HUES64 (cell line): ENCODE measurements at regions not wholly inside any gene's neighbourhood (a gene's known extent, or its start where the extent isn't known, plus 50 kb on each side); places are given as distances from the start of the nearest gene placed in this dataset.

Experiments
- H3K27ac ChIP-seq: 2 replicates; pipeline ENCODE4 v1.7.0; 2013; ENCODE audit warnings: low read depth, low read length, inconsistent platforms
- H3K27me3 ChIP-seq: 2 replicates; pipeline ENCODE4 v1.6.1; 2013; ENCODE audit warnings: mild to moderate bottlenecking, low read length; ENCODE audit not compliant: insufficient read depth
- H3K36me3 ChIP-seq: 2 replicates; pipeline ENCODE4 v1.6.1; 2013; ENCODE audit warnings: mild to moderate bottlenecking, low read length; ENCODE audit not compliant: insufficient read depth
- H3K4me1 ChIP-seq: 2 replicates; pipeline ENCODE4 v1.6.1; 2013; ENCODE audit warnings: mild to moderate bottlenecking, low read length, moderate library complexity; ENCODE audit not compliant: insufficient read depth
- H3K4me3 ChIP-seq: 2 replicates; pipeline ENCODE4 v1.5.1; 2013; ENCODE audit warnings: mild to moderate bottlenecking, low read length, moderate library complexity
- H3K9ac ChIP-seq: 2 replicates; pipeline ENCODE4 v1.6.1; 2013; ENCODE audit warnings: mild to moderate bottlenecking, low read depth, low read length
- H3K9me3 ChIP-seq: 2 replicates; pipeline ENCODE4 v1.6.1; 2013; ENCODE audit warnings: low read depth, low read length; ENCODE audit not compliant: insufficient read depth
- WGBS: fragments of 150-250, 120-280 bp; methylation state at CpG from one replicate; pipeline ENCODE4 v1.1.7; 2013; ENCODE audit warnings: missing lambda C conversion rate; 5-methylcytosine and 5-hydroxymethylcytosine counted together

DNA sequence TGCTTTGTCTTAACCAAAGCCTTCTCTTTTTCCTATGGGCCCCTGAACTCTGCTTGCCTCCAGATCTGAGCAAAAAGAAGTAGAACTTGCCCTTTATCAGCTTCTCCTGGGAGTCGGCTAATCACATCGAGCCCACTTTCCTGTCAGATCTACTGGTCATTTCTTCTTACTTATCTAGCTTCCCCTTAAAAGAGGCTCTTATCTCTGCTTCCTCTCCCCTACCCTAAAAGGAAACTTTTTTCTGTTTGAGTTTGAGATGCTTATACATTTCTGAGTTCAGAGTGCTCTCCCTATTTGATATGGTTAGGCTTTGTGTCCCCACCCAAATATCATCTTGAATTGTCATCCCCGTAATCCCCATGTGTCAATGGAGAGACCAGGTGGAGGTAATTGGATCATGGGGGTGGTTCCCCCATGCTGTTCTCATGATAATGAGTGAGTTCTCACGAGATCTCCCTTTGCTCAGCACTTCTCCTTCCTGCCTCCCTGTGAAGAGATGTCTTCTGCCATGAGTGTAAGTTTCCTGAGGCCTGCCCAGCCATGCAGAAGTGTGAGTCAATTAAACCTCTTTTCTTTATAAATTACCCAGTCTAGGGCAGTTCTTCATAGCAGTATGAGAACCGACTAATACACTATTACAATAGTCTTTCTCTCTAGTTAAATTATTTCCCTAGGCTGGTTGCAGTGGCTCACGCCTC lies 114.7 kb upstream of the AMN1 start:
- 82% methylated on average over 5 of the region's 6 CpGs for WGBS
- Histone ChIP-seq H3K4me1 (no peaks in the 10 kb centered on the region), H3K27ac (no peak overlapping the region), H3K9me3 (peaks cover 17% of the 10 kb centered on the region), H3K27me3 (no peaks in the 10 kb centered on the region), H3K9ac (no peak overlapping the region), H3K4me3 (no peak overlapping the region), H3K36me3 (no peaks in the 10 kb centered on the region)

DNA sequence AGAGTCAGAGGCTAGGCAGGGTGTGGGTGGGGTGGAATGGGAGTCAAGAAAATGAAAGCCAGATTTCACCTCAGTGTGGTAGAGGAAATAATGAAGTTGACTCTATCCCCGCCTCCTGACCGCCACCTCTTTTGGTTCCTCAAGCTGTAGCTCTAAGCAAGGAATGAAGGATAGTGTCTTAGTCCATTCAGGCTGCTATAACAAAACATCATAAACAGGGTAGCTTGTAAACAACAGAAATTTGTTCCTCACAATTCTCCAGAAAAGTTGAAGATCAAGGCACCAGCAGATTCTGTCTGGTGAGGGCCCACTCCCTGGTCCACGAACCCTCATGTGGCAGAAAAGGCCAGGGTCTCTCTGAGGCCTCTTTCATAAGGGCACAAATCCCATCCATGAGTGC lies 109.1 kb upstream of the AMN1 start:
- Histone ChIP-seq H3K9me3 (peaks cover 3% of the 10 kb centered on the region; the same call in 1 of the 2 replicates), H3K36me3 (no peaks in the 10 kb centered on the region), H3K27me3 (no peaks in the 10 kb centered on the region), H3K4me3 (no peak overlapping the region), H3K9ac (no peak overlapping the region), H3K27ac (no peak overlapping the region), H3K4me1 (no peaks in the 10 kb centered on the region)
- 96% methylated on average over 3 of the region's 3 CpGs for WGBS

DNA sequence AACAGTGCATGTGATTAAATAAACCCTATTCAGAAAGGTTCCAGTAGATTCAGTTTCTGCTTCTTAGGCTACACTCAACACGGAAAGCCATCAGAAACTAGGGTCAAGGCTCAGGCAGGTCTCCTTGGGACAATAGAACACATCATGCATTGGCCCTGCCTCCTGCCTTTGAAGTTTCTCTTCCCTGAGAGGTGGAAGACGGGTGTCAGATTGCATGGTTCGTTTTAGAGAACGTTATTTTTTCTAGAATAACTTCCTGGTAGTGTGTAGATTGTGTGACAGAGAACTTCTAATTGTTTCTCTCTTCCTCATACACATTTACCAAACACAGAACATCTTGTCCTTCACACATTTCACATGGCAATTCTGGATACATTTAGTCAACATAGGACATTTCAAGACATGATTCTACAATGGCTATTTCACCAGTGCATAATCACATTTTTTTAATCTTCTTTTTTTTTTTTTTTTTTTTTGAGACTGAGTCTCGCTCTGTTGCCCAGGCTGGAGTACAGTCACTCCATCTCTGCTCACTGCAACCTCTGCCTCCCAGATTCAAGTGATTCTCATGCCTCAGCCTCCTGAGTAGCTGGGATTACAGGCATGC lies 106.6 kb upstream of the AMN1 start:
- no peak overlapping the region for H3K9ac ChIP-seq
- no peak overlapping the region for H3K4me3 ChIP-seq
- H3K27ac ChIP-seq: no peak overlapping the region
- H3K27me3 ChIP-seq: no peaks in the 10 kb centered on the region
- H3K9me3 ChIP-seq: peaks cover 4% of the 10 kb centered on the region; the same call in 1 of the 2 replicates
- WGBS: 59% methylated on average over 5 of the region's 5 CpGs
- no peaks in the 10 kb centered on the region for H3K4me1 ChIP-seq
- H3K36me3 ChIP-seq: no peaks in the 10 kb centered on the region

DNA sequence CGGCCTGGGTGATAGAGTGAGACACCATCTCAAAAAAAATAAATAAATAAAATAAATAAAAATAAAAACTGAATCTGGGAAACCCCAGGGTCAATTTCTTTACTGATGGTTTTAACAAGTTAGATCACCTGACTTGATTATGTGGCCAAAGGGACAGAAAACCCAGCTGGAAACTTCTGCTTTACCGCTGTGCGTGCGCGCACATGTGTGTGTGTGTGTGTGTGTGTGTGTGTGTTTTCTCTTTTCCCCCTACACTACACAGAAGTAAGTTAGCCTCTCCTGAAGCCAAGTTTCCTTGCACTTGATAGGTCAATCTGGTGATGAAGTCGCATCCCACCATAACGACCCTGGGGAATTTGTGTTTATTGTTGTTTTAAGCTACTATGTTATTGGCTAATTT lies 105.3 kb upstream of the AMN1 start:
- Histone ChIP-seq H3K27me3 (no peaks in the 10 kb centered on the region), H3K36me3 (no peaks in the 10 kb centered on the region), H3K9me3 (peaks cover 4% of the 10 kb centered on the region; the same call in 1 of the 2 replicates), H3K9ac (no peak overlapping the region), H3K4me3 (no peak overlapping the region), H3K27ac (no peak overlapping the region), H3K4me1 (no peaks in the 10 kb centered on the region)
- WGBS: 86% methylated on average over 3 of the region's 7 CpGs

DNA sequence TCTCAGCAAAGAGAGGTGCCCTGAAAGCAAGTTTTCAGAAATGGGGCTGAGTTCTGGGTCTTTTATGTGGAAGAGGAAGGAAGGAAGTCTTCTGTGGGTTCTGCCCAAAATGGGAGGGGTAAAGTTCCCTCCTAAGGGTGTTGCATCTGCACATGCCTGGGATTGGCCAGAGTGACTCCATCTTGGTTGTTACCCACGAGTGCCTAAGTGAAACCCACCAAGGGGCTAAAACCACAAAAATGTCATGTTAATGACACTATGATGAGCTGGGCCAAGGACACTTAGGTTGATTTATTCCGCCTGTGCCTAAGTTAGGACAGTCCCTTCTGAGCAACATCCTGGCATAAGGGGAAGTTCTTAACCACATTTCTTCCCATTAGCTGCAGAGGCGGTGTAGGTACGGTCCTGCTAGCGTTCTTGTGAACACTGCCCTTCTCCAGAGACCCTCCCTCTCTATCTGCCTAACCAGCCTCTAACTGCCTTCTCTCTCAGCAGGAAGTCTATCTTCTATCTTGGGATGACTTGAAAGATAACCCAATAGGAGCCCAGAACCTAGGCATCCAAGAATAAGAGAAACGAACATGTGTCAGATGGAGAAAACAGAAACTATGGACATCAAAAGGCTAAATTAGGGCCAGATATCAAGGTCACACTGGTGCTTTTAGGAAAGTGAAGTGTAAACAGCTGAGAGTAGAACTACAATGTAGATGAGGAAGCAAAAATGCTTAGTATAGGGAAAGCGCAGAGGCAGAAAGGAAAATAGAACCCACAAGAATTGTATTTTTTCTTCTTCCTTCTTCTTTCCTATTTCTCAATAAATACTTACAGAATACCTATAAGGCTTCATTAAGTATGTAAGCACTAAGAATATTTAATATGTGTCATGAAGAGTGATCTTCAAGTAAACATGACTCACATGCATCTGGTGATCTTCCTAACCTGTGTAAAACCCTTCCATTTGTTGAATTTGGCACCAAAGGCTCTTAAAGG lies 104.2 kb upstream of the AMN1 start:
- Histone ChIP-seq H3K27ac (no peak overlapping the region), H3K9ac (no peak overlapping the region), H3K9me3 (peaks cover 4% of the 10 kb centered on the region; the same call in 1 of the 2 replicates), H3K36me3 (no peaks in the 10 kb centered on the region), H3K4me1 (no peaks in the 10 kb centered on the region), H3K4me3 (no peak overlapping the region), H3K27me3 (no peaks in the 10 kb centered on the region)
- WGBS: 96% methylated on average over 6 of the region's 7 CpGs

DNA sequence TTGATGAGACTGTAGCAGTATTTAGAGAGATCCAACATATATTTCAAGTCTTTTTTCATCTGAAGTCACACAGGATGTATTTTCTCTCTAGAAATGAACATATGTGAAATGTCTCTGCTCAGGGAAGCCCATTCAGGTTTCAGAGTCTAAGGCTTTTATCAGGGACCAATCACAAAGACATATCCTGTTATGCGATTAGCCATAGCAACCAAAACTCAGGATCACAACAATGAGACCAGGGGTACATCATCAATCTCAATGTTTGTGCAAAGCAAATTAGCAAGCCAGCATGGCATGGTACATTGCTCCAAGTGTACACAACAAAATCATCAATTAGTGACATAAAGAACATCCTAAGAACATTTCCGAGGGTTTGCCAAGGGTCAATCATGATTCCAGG lies 99.2 kb upstream of the AMN1 start:
- Histone ChIP-seq H3K9me3 (peaks cover 21% of the 10 kb centered on the region), H3K9ac (no peak overlapping the region), H3K4me1 (no peaks in the 10 kb centered on the region), H3K27me3 (no peaks in the 10 kb centered on the region), H3K4me3 (no peak overlapping the region), H3K36me3 (no peaks in the 10 kb centered on the region), H3K27ac (no peak overlapping the region)
- 98% methylated on average over 2 of the region's 2 CpGs for WGBS

DNA sequence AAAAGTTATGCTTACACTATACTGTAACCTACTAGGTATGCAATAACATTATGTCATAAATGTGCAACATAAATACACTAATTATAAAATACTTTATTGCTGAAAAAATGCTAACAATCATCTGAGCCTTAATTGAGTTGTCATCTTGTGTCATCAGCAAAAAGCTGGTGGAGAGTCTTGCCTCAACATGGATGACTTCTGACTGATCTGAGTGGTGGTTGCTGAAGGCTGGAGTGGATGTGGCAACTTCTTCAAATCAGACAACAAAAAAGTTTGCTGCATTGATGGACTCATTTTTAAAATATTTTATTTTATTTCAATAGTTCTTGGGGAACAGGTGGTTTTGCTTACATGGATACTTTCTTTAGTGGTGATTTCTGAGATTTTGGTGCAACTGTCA lies 93.9 kb upstream of the AMN1 start:
- Histone ChIP-seq H3K9me3 (peaks cover 19% of the 10 kb centered on the region), H3K9ac (no peak overlapping the region), H3K36me3 (no peaks in the 10 kb centered on the region), H3K27ac (no peak overlapping the region), H3K4me3 (no peak overlapping the region), H3K4me1 (no peaks in the 10 kb centered on the region), H3K27me3 (no peaks in the 10 kb centered on the region)

DNA sequence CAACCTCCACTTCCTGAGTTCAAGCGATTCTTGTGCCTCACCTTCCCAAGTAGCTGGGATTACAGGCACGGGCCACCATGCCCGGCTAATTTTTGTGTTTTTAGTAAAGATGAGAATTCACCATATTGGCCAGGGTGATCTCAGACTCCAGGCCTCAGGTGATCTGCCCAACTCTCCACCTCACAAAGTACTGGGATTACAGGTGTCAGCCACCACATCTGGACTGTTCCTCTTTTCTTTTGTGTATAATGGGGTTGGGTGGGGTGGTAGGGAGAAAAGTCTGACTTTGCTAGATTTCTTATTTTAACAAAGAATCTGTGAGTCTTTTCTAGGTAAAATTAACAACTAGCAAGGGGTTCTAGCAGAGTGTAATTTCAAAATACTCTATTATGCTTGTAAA lies 92.7 kb upstream of the AMN1 start:
- Histone ChIP-seq H3K9ac (no peak overlapping the region), H3K27me3 (no peaks in the 10 kb centered on the region), H3K36me3 (no peaks in the 10 kb centered on the region), H3K4me3 (no peak overlapping the region), H3K27ac (no peak overlapping the region), H3K9me3 (peaks cover 17% of the 10 kb centered on the region), H3K4me1 (no peaks in the 10 kb centered on the region)
- 98% methylated on average over 2 of the region's 3 CpGs for WGBS

DNA sequence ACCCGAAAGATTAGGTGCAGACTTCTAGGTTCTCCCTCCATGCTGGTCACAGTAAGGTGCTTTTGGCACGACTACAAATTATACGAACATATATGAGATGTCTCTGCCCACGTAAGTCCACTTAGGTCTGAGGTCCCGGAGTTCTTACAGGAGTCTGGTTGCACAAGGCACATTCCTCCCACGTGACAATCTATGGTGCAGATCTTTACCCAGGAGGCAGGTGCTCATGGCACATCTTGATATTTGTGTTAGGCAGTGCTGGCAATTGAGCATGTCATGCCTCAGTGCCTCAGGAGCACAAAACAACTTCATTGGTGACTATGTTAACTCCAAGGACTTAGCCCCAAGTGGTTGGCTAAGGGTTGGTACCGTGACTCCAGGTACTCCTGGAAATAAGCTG lies 92.0 kb upstream of the AMN1 start:
- H3K36me3 ChIP-seq: no peaks in the 10 kb centered on the region
- no peak overlapping the region for H3K4me3 ChIP-seq
- no peaks in the 10 kb centered on the region for H3K27me3 ChIP-seq
- no peak overlapping the region for H3K27ac ChIP-seq
- H3K9ac ChIP-seq: no peak overlapping the region
- WGBS: 95% methylated on average over 7 of the region's 7 CpGs
- H3K4me1 ChIP-seq: no peaks in the 10 kb centered on the region
- peaks cover 11% of the 10 kb centered on the region for H3K9me3 ChIP-seq

DNA sequence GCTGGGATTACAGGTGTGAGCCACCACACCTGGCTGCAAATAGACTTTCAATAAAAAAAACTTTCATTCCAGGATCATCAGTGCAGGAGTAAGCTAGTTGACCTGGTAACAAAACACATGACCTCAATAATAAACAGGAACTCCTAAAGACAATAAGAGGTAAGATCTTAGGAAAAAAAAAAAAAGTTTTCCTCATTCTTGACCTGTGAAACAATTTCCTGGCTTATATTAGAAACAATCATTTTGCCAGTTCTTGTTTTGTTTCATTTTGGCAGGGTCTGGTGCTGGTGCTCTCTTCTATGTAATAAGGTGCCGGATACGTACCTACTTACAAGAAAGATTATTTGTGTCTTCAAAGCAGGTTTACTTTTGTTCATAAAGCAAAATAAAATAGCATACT lies 90.6 kb upstream of the AMN1 start:
- Histone ChIP-seq H3K27me3 (no peaks in the 10 kb centered on the region), H3K4me3 (no peak overlapping the region)
- WGBS: 100% methylated on average over 2 of the region's 2 CpGs

DNA sequence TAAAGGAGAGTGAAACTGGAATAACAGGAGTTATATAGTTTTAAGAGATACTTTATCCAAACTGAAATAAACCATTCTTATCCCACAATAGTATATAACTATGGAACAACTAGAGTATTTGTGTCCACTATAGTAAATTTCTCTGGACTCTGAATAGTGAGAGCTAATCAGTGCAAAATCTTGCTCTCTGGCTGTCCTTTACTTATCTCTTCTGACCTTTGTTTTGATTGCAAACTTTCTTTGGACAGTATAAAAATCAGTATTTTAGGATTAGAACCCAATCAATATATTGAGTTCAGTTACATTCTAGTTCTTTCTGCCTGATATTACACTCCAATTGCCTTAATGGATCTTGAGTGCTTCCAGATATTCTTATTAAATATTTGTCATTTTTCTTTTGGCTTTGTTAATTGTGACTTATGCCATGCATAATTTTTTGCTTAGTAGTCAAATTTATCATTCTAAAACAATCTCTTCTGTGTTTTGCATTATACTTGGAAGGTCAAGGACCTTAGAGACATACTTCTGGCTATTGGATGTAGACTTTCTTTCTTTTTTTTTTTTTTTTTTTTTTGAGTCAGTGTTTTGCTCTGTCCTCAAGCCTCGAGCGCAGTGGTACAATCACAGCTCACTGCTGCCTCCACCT lies 89.9 kb upstream of the AMN1 start:
- Histone ChIP-seq H3K9me3 (no peaks in the 10 kb centered on the region), H3K4me1 (no peaks in the 10 kb centered on the region), H3K36me3 (no peaks in the 10 kb centered on the region), H3K9ac (no peak overlapping the region), H3K27me3 (no peaks in the 10 kb centered on the region), H3K27ac (no peak overlapping the region), H3K4me3 (no peak overlapping the region)
- 77% methylated on average over 2 of the region's 2 CpGs for WGBS

More for the DNA sequence above, 90.6 kb upstream of the AMN1 start:
- Histone ChIP-seq H3K4me1 (no peaks in the 10 kb centered on the region), H3K9me3 (no peaks in the 10 kb centered on the region), H3K9ac (no peak overlapping the region), H3K36me3 (no peaks in the 10 kb centered on the region), H3K27ac (no peak overlapping the region)
